HG02623 (cell line): ENCODE measurements at regions not wholly inside any gene's neighbourhood (a gene's known extent, or its start where the extent isn't known, plus 50 kb on each side); places are given as distances from the start of the nearest gene placed in this dataset.

Source experiments
- ATAC-seq: cut with Tn5 transposase; IDR thresholded peaks from one replicate; pipeline ENCODE4 v1.9.1; 2021; ENCODE audit warnings: moderate library complexity; ENCODE audit not compliant: unreplicated experiment

DNA sequence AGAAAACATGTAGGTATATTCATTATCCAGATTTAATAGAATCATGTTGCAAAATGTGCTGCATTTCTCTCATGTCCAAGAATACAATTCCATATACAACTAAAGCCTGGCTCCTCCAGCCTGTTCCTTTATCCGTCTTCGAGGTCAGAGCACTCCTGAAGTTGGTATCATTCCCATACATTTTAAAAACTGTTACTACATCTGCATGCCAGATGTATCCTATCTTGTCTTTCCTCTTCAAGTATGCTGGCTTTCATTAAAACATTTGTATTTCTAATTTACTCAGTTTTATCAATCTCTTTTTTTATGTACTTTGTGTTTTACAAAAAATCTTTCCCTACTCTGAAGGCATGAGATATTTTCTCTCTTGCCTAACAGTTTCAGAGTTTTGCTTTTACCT, 536.6 kb upstream of the USP24 start:
- ATAC-seq: no peak

- no peak for ATAC-seq
Observed at GRCh38 chr1:55750628-55750995, 535.4 kb upstream of the USP24 start.

DNA sequence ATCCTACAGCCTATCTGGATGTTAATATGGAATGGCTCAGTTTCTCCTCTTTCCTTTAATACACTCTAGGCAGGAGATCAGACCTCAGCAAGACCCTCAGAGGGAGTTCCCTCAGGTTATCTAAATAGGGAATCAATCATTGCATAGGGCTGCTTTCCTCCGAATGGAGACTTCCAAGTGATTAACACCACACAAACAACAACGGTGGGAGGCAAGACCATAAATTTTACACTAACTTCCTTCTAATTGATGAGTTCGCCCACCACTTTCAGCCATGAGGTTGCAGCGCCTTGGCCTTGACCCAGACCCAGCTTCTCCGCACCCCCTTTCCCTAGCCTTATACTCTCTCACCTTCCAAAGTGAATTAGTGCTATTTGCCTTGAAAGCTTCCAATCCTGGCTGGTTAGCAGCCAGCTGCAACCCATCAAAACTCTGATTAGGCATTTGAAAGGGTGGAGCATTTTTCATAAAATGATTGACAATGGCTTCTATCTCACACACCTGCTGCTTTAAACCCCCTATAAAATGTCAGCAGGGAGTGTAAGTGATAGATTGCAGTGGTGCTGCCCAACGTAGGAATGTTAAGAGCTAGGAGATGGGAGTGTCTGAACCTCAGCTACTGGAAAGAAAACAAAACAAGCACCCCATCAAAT, 534.9 kb upstream of the USP24 start:
- no peak for ATAC-seq

DNA sequence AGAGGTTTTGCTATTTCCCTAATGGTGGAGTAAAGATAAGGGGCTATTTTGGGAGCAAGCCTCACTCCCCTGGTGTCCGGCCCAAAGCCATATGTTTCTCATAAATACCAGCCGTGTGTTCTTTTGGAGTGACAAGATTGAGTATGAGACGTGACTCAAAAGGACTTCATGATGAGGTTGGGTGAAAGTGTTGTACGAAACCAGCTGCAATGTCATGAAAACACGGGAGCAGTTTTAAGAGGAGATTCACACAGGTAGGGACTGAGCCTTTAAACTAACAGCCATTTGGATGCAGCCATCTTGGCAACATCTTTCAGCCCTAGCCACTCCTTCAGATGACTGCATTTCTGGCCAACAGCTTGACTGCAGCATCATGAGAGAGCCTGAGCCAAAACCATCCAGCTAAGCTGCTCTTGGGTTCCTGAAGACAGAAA, 532.3 kb upstream of the USP24 start:
- ATAC-seq: no peak

- ATAC-seq: no peak
Observed at GRCh38 chr1:55746710-55747109, 531.5 kb upstream of the USP24 start.

DNA sequence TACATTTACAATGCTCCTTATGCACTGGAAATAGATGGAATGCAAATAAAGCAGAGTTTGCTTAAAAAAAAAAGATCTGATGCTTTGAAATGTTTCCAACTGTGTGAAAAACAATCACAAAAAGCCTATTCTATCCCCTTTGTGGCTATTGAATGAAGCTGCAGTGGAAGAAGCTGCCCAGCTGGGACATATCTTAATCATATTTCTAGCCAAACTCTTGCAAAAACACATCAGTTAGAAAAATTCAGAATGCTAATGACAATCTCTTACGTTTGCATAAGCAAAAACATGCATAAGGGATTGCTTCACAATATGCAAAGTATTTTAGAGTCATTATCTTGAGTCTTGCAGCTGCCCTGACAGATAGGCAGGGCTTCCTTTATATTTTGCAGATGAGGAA, 526.4 kb upstream of the USP24 start:
- no peak for ATAC-seq

DNA sequence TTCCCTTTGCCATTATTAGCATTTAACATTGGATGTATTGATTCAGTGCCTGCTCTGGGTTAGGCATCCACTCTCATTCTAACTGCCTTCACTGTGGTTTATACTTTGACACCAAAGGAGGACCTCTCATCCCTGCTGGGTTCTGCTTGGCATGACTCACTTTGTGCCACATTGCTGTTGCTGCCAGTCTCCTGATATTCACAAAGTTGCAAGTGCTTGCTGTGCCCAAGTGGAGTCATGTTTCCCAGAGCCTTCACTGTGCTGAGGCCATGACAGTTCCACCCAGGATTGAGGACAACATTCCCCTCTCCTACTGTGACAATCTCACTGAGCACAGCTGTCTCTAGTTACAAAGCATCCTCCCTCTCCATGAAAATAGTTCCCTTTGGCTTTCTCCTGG, 519.9 kb upstream of the USP24 start:
- ATAC-seq: no peak

- no peak for ATAC-seq
Observed at GRCh38 chr1:55726994-55727393, 511.8 kb upstream of the USP24 start.

GRCh38 chr1:55725378-55725777, 510.2 kb upstream of the USP24 start:
- ATAC-seq: no peak

DNA sequence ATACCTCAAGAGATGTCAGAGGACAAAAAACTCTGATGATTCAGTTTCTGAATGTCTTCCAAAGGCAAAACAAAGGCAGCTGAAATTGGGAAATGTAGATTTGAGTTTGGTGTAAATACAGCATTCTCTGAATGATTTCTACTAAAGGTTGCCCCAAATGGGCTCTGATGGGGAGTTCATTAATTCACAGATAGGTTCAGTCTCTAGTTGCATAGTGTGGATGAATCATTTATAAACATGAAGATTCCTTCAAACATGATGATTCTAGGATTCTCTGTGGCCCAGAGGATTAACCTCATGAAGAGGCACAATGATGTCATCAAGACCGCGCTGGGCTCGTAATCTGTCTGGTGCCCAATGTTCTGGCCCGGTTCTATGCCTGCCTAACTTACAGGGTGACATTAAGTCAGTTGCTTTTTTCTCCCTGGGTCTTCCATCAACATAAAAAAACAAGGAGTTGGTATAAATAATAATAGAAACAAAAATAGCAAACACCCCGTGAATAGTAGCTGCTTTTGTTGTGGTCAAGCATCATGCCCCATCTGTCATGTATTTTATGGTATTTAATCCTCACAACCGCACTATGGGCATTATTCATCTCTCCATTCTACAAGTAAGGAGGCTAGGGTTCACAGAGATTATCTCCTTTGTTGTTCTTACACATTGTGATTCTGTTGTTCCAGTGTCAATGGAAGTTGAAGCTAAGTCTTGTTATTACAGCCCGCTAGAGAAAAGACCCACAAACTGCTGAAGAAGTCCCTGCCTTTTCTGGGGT, 509.6 kb upstream of the USP24 start:
- ATAC-seq: no peak

GRCh38 chr1:55723001-55723400, 507.8 kb upstream of the USP24 start:
- no peak for ATAC-seq

DNA sequence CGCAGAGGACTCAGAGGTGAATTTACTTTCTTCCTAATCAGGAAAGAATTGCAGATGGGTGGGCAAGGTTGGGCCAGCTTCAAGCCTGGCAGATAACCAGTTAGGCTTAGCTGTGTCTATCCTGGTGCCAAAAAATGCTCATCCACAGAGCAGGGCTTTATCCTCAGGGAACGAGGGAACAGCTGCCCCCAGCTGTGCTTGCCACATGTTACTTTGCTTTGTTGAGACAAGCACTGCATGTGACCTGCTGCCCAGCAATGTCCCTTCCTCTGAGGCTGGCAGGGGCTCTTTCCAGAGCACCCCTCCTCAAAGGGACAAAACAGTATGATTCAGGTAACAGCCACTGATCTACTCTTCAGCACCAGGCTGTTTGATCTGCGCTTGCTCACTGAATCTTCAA, 505.1 kb upstream of the USP24 start:
- no peak for ATAC-seq

GRCh38 chr1:55718758-55719671, 503.9 kb upstream of the USP24 start:
- ATAC-seq: no peak

DNA sequence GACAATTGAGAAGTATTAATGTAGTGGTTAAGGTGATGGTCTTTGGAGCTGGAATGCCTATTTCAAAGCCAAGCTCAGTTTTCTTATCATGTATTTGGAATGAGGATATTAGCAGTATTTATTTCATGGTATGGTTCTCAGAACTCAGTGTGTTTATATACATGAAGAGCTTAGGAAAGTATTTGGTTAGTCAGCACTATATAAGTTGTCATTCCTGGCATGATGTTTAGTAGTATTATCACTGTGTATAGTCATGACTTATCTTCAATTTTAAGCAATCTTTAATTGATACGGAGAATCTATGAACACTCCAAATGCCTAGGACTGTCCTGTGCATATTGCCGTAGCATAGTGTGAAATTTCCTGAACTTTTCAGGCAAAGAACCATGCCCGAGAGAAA, 501.9 kb upstream of the USP24 start:
- no peak for ATAC-seq

DNA sequence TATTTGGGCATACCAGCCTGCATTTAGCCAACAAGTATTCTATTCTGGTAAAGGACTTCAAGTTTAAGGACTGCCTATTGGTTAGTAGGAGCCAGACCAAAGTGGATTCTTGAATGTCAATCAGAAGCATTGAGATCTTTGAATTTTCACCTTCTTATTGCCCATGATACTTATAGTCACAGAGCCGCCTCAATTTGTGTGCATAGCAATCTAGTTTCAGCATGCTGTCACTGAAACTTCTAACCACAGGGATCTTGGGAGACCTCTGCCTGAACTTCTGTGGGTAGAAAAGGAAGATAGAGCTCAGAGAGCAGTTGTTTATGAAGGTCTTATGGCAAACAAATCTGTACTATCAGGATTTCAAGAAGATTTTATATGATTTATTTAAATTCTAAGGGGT, 501.4 kb upstream of the USP24 start:
- no peak for ATAC-seq

DNA sequence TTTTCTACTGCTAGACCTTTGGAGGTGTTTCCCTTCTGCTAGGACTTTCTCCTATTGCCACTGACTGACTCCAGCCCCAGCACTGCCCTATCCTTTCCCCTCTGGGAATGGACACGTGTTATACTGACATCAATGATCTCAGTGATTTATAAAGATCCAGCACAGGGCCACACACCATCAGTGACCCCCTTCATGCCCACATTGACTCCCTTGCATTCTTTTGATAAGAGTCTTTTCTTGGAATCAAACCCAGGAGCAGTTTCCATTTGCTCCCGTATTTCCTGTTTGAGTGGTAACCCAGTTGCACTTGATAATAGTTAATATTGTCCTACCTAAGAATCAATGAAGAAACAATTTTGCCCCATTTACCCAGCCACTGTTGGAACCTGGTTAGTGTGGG, 501.0 kb upstream of the USP24 start:
- ATAC-seq: no peak

GRCh38 chr1:55714230-55714629, 499.1 kb upstream of the USP24 start:
- ATAC-seq: no peak

- ATAC-seq: no peak
Observed at GRCh38 chr1:55713516-55713915, 498.4 kb upstream of the USP24 start.

DNA sequence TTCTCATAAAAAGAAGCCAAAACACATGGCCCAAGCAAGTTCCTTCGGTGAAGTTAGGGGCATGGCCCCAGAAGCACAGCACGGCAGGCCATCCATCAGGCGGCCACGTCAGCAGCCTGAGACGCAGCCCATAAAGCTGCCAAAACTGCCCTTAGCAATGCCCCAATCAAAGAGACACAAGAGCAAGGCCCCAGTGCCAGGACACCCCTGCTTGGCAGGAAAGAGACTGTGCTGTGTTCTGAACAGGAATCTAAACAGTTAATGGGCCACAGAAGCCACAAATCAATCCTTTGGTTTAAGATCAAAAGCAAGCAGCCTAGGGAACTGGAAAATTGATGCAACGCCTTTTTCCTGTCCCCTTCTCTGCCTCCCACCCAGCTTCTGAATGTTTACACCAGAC, 497.0 kb upstream of the USP24 start:
- ATAC-seq: no peak

DNA sequence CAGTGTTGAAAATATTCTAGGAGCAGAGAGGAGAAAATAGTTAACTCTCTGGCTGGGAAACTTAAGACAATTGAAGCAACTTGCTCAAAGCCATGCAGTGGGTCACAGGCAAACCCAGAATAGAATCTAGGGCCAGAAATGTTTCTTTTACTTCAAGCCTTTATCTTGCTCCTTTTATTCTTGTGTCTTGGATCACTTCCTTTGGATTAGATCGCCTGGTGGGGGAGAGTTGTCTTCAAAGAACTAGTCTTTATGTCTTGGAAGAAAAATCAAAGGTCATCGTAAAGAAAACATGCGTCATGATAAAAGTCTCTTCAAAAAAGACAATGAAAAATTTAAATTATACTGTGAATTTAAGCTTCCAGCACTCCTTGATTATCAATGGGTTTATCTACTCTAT, 493.6 kb upstream of the USP24 start:
- ATAC-seq: no peak

GRCh38 chr1:55707846-55708245, 492.7 kb upstream of the USP24 start:
- ATAC-seq: no peak

- ATAC-seq: no peak
Observed at GRCh38 chr1:55707196-55707595, 492.0 kb upstream of the USP24 start.
